CD1c-positive myeloid dendritic cell (primary cell): ENCODE measurements at regions not wholly inside any gene's neighbourhood (a gene's known extent, or its start where the extent isn't known, plus 50 kb on each side); places are given as distances from the start of the nearest gene placed in this dataset.

Source experiments
- DNase-seq: peaks from one replicate; pipeline ENCODE4 v3.0.0-alpha.2; 2016; ENCODE audit errors: extremely low spot score

DNA sequence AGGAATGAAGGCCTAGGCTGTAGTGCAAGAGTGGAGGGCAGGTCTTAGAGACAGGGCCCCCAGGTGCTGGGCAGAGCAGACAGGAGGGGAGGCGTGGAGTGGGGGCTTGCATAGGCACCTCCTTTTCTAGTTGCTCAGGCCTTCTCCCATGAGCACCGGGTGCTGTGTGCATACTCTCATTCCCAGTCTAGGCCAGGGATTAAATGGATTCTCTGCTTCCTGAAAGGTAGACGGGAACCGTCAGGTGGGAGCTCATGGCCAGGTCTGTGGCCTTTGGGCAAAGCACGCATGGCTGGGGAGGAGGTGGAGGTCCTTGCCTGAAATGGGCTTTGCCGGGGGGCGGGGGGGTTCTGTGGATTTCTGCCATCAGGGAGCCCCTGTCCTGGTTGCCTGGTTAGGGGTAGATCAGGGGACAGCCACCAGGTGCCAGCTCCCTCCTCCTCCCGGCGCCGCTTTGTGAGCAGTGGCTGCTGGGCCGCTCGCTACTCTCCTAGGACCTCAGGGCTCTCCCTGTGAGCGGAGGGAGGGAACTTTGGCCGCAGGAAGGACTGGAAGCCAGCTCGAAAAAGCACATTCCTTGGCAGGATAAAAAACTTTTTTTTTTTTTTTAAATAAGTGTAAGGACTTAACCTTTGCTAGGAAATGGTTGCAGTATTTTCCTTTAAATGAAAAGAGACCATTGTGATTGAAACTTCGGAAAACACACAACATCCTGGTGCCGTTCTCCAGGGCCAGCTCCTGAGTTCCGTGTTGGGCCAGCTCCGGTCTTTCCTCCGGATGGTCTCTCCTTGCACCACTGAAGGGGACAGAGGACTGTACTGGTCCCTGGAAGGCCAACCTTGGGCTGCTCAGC is 82.8 kb upstream of the HAAO start:
- no peak for DNase-seq

GRCh38 chr2:42872721-42873120 is 80.3 kb upstream of the HAAO start:
- peak; percentile 89 for DNase-seq

- no peak for DNase-seq
Observed at GRCh38 chr2:42871372-42871771, 79.0 kb upstream of the HAAO start.

DNA sequence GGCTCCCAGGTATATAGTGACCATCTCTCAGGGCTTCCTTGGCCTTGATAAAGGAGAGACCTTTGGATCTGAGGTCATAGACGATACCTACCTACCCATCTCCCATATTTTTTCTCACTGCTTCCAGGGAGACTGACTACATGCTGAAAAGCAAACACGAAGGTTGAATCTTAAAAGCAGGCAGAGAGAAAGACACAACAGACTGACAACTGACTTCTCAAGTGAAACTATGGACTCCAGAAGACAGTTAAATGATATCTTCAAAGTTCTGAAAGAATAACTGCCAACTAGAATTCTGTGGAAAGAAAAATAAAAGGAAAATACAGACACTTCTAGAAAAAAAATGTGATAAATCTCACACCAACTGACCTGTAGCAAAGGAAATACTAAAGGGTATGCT is 76.5 kb upstream of the HAAO start:
- DNase-seq: no peak

- DNase-seq: no peak
Observed at GRCh38 chr2:42868096-42868495, 75.7 kb upstream of the HAAO start.

- DNase-seq: no peak
Observed at GRCh38 chr2:42867093-42868065, 75.0 kb upstream of the HAAO start.

DNA sequence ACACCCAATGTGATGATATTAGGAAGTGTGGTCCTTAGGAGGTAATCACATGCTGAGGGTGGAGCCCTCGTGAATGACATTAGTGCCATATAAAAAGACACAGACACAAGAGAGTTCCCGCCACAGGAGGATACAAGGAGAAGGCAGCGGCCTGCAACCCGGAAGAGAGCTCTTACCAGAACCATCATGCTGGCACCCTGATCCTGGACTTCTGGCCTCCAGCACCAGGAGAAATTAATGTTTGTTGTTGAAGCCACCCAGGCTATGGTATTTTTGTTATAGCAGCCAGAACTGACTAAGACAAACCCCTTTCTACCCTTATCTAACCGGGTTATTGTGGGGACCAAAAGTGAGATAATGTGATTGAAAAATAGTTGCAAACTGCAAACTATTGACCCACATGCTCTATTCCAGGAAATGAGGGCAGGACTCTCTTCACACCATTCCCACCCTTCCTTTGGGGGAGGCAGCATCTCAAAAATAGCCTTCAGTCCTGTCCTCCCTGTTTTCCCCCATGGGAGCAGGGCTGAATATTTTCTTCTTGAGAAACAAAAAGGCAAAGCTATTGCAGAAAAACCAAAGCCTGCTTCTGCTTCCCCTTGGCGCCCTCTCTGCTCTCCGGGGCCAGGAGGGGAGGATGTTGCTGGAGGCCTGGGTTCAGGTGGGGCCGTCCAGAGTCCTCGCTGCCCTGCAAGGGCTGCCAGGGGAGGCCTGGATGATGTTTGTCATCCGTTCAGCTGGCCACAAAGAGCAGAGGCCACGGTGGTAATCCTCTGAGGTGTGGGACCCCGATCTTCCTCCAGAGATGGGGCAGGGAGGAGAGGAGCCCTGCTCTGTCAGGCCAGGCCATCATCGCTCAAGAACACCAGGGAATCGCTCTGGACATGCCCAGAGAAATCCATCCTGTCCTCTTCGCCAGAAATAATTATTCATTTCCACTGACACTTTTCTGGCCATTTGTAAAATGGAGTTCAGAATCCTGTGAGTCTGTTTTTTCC is 73.8 kb upstream of the HAAO start:
- DNase-seq: no peak

GRCh38 chr2:42864641-42865280 is 72.4 kb upstream of the HAAO start:
- no peak for DNase-seq

GRCh38 chr2:42864222-42864621 is 71.8 kb upstream of the HAAO start:
- no peak for DNase-seq

GRCh38 chr2:42863751-42864150 is 71.4 kb upstream of the HAAO start:
- DNase-seq: no peak

- DNase-seq: no peak
Observed at GRCh38 chr2:42863320-42863719, 70.9 kb upstream of the HAAO start.

GRCh38 chr2:42862669-42863185 is 70.3 kb upstream of the HAAO start:
- DNase-seq: no peak

DNA sequence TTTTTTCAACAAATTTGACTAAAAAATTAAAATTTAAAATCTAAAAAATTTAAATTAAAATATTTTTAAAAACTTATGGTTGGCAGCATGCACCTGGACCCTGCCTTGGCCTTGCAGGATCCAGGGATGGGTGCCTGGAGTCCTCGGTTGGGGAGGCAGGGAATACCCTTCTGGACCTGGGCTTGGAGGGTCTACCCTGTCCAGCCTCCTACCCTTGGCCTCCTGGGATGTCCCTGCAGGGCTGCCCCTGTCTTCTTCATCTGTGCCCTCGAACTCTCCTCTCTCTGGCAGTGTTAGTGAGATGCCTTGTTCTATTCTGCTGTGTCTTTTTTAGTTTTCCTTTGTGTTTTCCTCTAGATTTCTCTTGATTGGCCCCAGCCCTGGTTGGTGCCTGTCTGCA is 68.9 kb upstream of the HAAO start:
- DNase-seq: no peak

DNA sequence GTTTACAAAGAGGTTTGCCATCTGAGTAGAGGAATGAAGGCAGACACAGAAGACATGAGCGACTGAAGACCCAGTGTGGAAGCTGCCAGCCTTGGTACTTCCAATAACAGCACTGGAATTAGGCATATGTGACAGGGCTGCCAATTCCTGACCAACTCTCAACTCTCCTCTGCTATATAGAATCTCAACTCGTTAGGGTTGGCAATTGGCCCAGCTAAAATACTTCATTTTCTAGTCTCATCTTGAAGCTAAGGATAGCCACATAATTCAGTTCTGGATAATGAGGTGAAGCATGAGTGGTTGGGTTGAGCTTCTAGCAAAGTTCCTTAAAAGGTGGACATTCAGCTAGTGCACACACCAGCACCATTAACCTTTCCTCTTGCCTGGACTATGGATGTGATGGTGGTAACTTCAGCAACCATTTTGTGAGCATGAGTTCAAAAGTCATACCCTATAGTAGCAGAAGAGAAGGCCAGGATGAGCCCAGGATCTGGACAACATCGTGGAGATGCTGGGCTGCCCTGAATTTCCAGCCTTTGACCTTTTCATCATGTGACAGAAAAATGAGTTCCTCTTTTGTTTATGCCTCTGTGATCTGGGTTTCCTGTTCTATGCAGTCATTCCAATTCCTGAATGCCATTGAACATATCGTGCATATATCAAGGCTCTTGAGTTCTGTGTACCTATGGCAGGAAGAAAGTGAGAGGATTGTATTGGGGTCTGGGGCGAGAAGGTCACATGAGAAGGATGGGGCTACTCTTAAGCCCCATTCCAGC is 68.1 kb upstream of the HAAO start:
- DNase-seq: peak; percentile 41

- no peak for DNase-seq
Observed at GRCh38 chr2:42859791-42860190, 67.4 kb upstream of the HAAO start.

GRCh38 chr2:42859006-42859552 is 66.7 kb upstream of the HAAO start:
- peak; percentile 88 for DNase-seq

- no peak for DNase-seq
Observed at GRCh38 chr2:42858140-42859005, 66.0 kb upstream of the HAAO start.

DNA sequence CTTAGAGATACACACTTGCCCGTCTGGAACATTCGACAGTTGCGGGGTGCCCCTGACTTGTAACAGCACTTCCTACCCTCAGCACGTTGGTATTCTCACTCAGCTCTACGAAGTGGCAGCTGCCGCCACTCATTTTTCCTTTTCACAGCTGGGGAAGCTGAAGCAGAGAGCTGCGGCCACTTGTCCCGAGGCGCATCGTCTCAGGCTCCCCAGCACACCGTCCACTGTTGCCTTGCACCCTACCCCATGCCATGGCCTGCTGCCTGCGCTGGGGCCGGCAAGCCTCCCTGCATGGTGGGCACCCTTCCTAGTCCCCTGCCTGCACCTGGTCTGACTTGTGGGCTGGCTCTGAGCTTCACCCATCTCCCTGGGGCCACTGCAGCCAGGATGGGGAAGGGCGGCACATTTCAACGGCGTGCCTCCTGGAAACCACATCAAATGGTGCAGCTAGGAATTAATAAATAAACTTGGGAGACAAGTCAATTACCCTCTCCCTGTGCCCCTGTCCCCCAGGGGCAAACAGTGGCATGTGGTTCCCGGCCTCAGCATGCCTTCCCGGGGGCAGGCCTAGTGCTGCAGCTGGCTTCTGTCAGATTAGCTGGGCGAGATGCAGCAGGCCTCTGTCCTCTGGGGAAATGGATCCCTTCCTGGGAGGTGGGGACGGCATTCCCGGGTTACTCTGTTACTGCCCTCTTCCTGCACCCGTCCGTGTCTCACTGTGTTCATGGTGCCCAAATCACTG is 64.7 kb upstream of the HAAO start:
- DNase-seq: no peak
